ENCODE measurements at regions not wholly inside any gene's neighbourhood (a gene's known extent, or its start where the extent isn't known, plus 50 kb on each side); places are given as distances from the start of the nearest gene placed in this dataset.
"Not testable (repeated sequence)": the region's sequence is repeated elsewhere in the genome, so short reads cannot be mapped to it uniquely, and the experiment has no call there.

DNA sequence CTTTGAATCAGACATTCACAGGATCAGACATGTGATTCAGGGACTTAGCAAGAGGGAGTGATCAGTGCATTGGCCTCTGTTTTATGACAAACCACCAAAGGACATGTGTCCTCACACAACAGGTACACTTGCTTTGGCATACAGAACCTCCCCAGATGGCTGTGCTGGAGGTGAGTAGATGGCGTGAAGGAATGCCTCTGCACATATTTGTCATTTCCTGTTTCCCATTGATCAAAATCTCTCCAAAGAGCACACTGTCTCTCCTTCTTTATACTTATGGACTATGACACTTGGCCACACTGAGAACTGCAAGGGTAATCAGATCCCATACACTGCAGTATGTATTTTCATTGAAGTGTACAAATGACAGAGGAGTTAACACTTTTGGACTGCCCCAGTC, 927.6 kb downstream of the TSN start:
- DNase-seq = no peak

DNA sequence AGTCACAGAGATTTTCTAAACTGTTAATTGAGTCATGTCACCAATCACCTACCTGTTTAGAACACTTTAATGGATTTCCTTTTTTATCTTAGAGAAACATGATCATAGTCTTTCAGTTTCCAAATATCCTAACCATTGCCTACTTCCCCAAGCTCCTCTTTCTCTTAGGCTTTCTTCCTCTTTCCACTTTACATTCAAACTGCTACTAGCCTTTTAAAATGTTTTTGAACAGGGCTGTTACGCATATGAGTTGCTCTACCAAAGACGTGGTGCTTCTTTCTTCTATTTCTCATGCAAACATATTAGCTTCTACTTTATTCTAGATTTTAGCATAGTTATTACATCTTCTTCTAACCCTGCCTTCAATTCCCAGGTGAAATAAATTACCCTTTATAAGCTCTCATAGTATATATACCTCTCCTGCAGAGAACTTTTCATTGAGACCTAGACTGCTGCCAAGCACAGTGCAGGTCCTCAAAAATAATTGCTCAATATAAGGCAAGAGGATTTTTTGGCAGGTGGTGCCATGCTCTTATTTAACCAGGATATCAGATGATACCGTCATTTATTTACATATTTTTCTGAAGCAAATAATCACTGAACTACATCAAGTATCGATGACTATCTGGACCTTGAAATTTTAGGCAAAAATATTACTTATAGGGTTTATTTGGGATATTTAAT, 937.1 kb downstream of the TSN start:
- no peak for DNase-seq

DNA sequence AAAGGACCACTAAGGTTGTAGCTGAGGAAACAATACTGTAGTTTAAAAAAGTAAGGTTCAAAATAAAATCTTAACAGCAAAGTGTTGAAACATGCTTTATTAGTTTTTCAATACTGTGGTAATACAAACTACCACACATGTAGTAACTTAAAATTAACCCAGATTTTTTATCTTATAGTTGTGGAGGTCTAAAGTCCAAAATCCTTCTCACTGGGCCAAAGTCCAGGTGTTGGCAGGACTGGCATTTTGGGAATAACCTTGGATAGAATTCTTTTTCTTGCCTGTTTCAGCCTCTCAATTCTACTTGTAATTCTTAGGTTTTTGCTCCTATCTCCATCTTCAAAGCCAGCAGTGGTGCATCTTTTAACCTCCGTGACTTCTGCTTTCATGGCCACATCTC, 942.0 kb downstream of the TSN start:
- DNase-seq = no peak

DNA sequence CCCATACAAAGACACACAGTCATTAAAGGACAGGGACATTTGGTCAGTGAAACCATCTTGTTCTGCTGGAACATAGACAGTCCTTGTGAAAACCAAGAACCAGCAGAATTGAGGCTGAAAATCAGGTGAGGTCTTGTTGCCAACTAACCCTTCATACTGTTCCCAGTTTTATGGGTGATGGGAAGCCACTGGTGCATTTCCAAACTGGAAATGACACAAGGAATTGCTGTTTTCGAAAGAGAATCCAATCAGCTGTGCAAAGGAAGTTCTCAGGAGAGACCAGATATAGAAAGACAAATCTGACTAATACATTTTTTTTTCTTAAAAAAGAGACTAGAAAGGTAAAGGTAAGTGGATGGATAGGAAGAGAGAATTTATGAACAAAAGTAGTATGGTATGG, 948.2 kb downstream of the TSN start:
- DNase-seq = no peak

DNA sequence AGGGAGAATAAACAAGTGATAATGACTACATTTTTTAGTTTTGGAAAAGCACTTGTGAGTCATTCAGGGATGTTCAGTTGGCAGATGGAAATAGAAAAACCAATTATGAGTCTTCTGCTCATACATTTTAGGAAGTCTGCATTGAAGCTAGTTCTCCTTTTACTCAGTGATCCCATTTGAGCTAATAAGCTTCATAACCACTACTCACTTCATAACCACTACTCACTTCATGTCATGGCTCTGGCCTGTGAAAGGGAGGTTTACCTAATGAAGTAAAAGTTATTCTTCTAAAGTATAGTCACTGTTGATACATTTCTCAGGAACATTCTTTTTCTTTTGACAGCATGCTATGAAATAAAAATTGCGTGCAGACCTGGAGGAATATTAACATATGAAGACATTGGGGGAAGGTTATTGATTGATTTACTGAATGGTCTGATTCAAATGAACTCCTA, 948.7 kb downstream of the TSN start:
- no peak for DNase-seq

DNA sequence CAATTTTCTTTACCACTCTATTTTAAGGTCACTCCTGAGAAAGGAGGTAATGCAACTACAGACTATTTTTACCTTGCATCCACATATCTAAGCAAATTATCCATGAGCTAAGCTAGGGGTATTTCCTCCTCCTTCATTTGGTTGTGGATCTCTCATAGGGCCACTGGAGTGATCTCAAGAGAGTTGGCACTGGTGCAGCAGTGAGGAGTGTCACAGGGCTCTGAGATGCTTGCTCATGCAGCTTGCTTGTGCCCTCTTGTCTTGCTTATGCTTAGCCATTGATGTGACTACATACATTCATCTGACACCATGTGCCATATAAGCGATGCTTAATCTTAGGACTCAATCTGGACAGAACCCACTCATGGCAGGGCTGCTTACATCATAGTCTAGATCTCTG, 950.3 kb downstream of the TSN start:
- DNase-seq = no peak

DNA sequence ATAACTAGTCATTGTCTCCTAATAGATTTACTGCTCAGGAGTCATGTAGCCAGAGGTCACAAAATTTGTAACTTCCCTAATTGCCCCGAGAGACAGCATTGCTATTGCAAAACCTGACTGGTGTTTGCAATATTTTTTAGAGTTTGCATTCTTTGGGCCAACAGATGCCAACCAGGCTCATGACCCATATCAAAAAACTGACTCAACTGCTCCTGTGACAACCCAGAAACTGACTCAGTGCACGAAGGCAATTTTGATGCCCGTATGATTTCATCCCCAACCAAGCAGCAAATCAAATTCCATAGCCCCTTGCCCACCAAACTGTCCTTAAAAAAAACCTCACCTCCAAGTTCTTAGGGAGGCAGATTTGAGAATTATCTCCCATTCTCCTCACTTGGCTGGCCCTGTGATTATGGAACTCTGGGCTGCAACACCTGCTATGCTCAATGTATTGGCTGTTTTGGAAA, 951.3 kb downstream of the TSN start:
- DNase-seq = no peak

DNA sequence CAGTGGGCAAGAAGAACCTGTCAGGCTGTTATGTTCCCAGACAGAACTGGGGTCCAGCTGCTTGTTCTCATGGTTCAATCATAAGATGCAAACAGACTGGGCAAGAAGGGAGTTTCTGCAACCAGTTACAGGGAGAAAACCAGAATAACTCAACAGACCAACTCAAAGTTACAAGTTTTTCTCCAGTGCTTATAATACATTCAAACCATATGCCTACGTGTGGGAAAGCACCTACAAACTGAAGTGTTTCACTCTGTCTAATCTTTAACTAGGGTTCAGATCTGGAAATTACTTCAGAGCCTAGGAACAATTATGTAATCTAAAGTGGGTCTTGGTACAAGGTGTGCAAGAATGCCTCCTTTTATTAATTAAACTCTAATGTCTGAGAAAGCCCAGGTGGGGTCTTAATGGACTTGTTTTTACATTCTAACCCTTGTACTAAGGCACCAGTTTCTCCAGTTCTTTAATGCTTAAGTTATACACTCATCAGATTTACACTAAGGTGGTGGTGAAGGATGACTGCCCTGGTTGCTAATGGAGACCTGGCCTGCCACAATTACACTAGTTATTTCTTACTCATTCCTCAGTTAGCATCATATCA, 951.9 kb downstream of the TSN start:
- no peak for DNase-seq

DNA sequence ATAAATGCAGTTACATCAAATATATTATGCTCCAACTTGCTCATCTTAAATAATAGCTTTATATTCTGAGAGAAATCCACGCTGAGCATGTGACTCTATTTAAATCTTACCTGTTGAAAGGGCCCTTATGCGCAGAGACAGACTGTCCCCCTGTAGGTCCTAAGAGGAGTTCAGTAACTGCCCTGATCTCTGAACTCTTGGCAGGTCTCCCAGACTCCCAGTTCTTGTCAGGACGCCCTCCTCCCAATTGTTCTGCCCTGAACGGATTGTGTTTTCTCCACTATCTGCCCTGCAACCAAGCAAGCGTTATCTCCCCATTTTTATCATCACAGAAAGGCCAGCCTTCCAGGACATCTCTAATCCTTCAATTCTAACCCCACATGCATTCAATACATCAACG, 954.6 kb downstream of the TSN start:
- no peak for DNase-seq

DNA sequence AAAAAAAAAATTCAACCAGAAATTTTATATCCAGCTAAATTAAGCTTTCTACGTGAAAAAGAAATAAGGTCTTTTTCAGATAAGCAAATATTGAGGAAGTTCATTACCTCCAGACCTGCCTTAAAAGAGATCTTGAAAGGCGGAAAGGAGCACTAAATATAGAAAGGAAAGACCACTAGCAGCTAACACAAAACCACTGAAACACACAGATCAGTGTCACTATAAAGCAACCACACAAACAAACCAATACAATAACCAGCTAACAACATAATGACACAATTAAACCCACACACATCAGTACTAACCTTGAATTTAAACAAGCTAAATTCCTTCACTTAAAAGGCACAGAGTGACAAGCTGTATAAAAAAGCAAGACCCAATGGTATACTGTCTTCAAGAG, 958.3 kb downstream of the TSN start:
- no peak for DNase-seq

DNA sequence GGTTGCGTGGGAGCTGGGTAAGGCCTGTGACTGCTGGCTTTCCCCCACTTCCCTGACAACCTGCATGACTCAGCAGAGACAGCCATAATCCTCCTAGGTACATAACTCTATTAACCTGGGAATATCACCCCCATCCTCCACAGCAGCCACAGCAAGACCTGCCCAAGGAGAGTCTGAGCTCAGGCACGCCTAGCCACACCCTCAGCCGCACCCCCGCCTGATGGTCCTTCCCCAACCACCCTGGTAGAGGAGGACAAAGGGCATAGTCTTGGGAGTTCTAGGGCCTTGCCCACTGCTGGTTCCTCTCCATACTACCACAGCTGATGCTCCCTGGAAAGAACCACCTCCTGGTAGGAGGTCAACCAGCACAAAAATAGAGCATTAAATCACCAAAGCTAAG, 965.4 kb downstream of the TSN start:
- not testable (repeated sequence) for DNase-seq

DNA sequence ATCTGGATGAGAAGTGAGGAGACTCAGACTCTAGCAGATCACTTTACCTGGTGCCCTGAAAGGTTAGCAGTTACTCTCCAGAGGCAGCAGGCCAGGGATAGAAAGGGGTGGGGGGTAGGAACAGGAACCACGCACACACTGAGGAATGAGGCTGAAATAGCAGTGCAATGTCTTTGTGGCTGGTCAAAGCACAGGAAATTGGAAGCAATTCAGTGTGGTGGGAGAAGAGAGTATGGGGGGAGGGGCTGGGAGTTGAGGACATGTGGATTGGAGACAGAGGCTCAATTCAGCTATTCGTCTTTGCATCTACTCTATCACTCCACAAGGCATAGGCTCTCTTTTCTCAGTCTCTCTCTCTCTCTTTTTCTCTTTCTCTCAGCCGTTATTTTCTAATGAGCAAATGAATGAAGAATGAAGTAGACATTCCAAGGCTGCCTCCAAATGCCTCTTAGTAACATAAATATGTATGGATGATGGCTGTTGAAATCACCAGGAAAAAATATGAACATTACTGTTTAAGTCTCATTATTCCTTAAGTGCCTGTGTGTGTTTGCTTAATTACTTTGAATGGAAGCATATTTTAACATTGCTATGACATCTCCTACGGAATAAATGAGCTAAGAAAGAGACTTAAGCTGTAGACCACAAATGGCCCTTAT, 979.4 kb downstream of the TSN start:
- peak; percentile 93 for DNase-seq

DNA sequence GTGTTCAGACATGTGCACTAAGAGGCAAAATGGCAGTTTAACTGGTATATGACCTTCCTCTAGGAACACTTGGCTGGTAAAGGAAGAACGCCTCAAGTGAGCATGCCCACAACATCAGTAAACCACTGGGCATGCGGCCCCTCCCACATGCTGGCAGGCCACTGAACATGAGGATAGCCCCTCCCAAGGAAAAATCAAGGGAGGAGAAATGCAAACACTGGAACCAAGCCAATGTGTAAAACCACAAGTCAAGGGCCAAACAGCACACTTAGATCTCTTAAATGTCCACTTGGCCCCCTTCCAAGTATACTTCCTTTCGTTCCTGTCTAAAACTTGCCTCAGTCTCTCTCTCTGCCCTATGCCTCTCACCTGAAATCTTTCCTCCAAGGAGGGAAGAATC, 980.8 kb downstream of the TSN start:
- DNase-seq = no peak

DNA sequence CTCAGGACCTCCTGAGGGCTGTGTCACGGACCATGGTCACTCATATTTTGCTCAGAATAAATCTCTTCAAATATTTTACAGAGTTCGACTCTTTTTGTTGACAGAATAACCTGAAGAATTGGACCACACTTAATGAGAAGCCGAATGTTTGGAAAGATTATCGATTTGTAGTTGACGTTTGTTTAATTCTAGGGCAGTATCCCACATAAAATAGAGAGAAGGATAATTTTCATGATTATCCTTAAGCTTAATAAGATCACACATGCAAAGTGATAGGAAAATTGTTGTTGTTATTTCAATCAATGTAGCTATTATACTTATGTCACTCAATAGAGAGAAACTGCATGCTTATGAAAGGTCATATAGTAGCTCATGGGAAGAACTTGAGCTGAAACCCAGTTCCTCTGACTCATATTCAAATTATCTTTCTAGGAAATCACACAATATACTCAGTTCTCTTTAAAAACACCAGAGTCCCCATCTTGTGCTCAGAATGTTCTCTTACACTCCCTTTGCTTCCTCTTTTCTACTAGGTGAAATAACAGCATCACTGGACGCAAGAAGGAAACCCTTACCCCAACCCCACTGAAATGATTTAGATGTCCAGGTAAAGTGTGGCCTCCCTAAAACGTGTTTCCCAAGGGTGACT, 982.1 kb downstream of the TSN start:
- no peak for DNase-seq

DNA sequence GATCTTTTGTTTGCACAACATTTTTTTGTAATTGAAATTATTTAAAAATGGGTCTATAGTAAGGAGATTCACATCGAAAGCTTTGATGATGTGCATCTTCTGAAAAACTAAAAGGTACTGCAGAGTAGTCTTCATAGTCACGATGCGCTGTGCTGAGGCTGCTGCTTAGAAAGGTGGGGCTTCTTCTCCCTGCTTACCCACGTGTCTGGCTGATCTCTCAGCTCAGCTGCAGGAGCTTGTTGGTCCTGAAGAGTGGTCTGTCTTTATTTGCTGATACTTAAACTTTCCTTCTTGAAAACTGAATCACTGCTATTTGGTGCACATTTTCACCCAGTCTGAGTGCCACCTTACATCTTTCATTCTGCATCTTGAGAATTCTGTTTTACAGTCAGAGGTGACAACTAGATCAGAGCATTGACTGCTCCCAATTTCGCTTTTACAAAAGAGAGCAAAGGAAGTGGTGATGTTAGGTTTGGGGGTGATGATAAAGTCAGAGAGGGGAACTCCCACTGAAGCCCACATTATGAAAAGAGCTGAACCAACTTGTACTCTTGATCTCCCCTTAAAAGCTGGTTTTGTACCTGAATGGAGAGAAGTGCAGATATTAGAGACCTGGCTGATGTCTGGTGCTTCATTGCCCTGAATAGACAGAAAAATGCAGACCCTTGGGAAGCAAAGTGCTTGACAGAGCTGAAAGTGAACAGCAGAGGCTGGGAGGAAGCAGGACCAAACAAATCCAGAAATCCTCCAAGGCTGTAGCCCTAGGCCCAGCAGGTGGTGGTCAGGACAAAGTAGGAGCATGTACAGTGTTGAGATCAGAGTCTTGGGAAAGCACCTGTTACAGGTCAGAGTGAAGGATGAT, 984.5 kb downstream of the TSN start:
- DNase-seq = no peak

DNA sequence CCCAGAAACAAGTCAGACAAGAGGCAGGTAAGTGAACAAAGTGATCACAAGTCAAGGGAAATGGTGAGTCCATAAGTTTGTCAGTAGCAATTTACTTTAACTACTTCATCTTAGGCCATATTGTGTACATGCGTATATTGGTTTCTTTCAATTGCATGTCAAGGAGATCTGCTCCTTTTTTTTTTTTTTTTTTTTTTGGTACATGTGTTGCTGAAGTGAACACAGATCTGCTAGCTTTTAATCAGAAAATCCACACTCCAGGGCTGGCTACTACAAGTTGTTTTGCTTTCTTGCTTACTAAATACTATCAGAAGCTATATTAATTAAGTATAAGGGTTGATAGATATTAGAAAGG, 985.1 kb downstream of the TSN start:
- no peak for DNase-seq

DNA sequence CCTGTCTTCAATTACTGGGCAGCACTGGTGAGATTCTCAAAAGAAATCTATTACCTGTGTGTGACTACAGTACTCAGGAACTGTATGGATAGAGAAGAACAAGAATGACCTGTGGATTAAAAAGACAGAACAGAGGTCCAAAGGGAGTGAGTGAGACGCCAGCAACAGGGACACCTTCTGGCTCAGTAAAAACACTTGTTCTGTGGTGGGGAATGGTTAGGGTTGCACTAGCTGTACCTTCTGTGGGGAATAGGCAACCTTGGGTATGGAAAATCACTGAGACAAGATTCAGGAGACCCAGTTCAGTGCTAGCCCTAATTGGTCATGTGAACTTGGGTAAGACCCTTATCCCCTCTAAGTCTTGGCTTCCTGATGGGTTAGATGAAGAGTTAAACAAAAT, 986.0 kb downstream of the TSN start:
- no peak for DNase-seq

DNA sequence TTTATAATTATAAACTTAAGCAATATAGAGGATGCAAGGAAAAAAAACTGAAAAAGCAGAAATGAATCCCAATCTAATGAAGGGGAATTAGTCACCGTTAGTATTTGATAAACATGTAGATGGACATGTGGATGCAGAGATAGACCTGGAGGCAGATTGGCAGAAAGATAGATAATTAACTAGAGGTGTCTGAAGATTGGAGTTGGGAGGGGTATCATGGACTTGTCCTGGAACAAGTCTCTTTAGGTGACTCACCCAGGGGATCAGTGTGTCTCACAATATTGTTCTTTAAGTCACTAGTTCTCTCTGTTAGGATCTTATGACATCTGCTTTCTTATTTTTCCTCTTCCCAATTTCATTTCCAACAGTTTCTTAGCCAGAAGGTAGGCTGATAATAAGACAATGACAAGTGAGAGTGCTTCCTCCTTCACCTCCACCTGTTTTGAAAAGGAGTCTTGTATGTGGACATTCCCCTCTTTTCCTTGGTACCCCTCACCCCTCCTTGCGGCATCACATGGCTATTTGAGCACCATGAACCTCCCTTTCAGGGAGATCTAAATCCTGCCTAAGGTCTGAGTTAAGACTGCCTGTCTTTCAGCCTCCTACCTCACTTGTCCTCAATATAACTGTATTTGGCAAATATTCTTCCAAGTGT, 987.7 kb downstream of the TSN start:
- DNase-seq = no peak

DNA sequence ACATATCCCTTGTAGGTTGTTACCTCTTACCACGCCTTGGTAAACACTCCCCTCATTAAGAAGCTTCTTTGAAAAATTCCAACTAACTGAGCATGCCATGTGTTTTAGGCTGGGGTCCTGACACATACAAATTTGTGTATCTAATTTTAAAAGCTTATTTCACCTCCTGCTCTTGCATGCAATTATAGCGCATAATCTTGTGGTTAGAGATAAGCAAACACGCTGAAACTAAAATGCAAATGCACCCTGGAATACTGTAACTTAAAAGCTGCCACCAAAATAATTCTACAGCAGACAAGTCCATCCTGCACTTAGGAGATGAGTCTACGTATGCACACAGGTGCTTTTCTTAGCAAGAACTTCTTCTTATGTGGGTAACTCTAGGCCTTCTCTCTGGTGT, 990.2 kb downstream of the TSN start:
- DNase-seq = no peak

DNA sequence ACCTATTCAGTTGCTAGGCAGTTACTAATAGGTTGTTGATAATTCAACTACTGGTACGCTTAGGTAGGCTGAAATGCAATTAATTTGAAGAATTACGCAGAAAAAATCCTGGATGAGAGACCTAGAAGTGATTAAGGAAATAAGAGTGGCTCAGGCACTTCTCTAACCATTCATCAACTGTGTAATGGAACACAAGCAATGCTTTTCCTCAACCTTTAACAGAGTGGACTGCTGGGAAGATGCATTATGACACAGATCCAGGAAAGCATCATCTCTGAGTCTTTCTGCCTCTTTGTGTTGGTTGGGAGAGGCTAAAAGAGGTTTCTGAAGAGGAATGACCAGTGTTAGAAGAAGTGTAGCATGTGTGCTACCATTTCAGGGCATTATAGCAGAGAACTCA, 992.2 kb downstream of the TSN start:
- no peak for DNase-seq

DNA sequence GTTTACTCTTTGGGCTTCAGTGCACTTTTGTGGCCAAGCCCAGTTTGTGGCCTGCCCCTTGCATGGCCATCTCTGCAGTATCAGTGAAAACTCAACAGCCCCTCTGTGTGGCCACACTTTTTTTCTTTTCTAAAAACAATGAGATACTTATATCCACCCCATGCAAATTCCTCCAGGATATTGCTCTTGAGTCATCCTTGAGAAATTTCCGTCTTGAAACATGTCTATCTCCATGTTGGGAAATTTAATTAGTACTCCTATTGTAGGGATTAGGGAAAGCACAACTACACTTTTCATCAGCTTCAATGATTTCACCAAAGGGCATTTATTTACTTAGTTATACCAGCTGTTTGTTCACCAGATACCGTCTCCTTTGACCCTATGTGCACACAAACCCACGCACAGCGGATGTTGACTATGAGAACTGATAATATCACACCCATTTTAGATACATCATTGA, 993.1 kb downstream of the TSN start:
- DNase-seq = peak; percentile 70

DNA sequence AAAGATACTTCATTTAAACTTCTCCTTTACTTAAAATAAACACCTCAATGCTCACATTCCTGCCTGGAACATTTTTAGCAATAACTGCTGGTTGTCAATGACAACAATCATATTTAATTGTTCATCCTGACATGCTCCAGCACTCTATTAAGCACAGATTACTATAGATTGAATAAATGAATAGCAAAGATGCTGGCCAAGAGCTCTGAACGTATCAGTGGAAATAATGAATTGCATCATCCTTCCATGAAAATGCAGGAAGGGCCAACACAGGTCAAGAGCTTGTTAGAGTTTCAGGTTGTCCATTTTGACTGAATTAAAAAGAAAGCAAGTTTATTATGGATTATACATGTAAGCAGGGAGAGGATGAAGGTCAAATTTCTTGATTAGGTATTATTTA, 994.0 kb downstream of the TSN start:
- no peak for DNase-seq

All from islet precursor cell (in vitro differentiated cells).